Adrenal gland (tissue), 5 donors: ENCODE measurements at regions not wholly inside any gene's neighbourhood (a gene's known extent, or its start where the extent isn't known, plus 50 kb on each side); places are given as distances from the start of the nearest gene placed in this dataset.
"Not testable (repeated sequence)": the region's sequence is repeated elsewhere in the genome, so short reads cannot be mapped to it uniquely, and the experiment has no call there.

Source experiments
- CTCF ChIP-seq, 6 experiments: fragments of 450-650 bp in 4 of 6; fragments of 200-600 bp in 2 of 6; sonication (generic) in 1 of 6; IDR thresholded peaks; 1 replicate in 5 of 6; 2 replicates in 1 of 6; pipeline versions ENCODE4 v1.5.1 to v1.8.0; 2016 to 2021; ENCODE audit warnings: antibody characterized with exemption in 6 of 6, mild to moderate bottlenecking in 2 of 6, moderate library complexity in 1 of 6
- POLR2A ChIP-seq, 2 donors: fragments of 450-650 bp; IDR thresholded peaks; one replicate each; pipeline ENCODE4 v1.6.1; 2017; ENCODE audit warnings: antibody characterized with exemption in 2 of 2, mild to moderate bottlenecking in 2 of 2, moderate library complexity in 1 of 2
- donor health status: DM: no; HTN: no; CAD: no.

- not testable (repeated sequence) for TF ChIP-seq POLR2A, CTCF (IDR thresholded peaks at IDR 0.05)
These were observed 705.0 kb upstream of the SEMA3D start for GRCh38 chr7:85891900-85892299.
